ENCODE measurements at regions not wholly inside any gene's neighbourhood (a gene's known extent, or its start where the extent isn't known, plus 50 kb on each side); places are given as distances from the start of the nearest gene placed in this dataset.

DNA sequence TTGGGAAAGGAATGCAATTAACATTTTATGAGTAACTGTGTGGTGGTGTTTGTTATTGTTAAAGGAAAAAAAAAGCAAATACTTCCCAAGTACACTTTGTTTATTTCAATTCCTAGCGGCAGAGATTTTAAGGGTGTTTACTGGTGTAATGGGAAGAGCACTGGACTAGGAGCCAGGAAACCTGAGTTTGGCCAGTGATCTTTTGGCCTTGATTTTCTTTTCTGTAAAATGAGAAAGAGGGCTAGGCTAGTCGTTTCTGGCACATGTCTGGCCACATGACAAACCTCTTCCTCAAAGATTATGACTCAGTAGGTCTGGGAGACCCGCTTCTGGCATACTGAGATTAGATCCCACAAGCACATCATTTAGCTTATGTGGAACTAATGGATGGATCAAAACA is 428.1 kb upstream of the NOX3 start:
- Histone ChIP-seq H3K4me3 (no peak overlapping the region), H3K9me3 (no peaks in the 10 kb centered on the region), H3K27ac (peak overlapping the region; percentile 60), H3K4me1 (peaks cover 19% of the 10 kb centered on the region), H3K27me3 (no peaks in the 10 kb centered on the region), H3K36me3 (no peaks in the 10 kb centered on the region)
- 43% methylated on average over 3 of the region's 3 CpGs for WGBS
- no peak for DNase-seq (ENCODE audit: low spot score in 2 of 2)
- no peak for TF ChIP-seq POLR2A (IDR thresholded peaks at IDR 0.05)
- TF ChIP-seq EP300 (IDR thresholded peaks at IDR 0.05), result no peak
- TF ChIP-seq POLR2AphosphoS5 (IDR thresholded peaks at IDR 0.05), result no peak
- TF ChIP-seq, protein P1, sequence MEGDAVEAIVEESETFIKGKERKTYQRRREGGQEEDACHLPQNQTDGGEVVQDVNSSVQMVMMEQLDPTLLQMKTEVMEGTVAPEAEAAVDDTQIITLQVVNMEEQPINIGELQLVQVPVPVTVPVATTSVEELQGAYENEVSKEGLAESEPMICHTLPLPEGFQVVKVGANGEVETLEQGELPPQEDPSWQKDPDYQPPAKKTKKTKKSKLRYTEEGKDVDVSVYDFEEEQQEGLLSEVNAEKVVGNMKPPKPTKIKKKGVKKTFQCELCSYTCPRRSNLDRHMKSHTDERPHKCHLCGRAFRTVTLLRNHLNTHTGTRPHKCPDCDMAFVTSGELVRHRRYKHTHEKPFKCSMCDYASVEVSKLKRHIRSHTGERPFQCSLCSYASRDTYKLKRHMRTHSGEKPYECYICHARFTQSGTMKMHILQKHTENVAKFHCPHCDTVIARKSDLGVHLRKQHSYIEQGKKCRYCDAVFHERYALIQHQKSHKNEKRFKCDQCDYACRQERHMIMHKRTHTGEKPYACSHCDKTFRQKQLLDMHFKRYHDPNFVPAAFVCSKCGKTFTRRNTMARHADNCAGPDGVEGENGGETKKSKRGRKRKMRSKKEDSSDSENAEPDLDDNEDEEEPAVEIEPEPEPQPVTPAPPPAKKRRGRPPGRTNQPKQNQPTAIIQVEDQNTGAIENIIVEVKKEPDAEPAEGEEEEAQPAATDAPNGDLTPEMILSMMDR (IDR thresholded peaks at IDR 0.05), result no peak

- Histone ChIP-seq H3K36me3 (no peaks in the 10 kb centered on the region), H3K4me3 (no peak overlapping the region), H3K4me1 (peaks cover 19% of the 10 kb centered on the region), H3K27ac (peak overlapping the region; percentile 60), H3K9me3 (no peaks in the 10 kb centered on the region), H3K27me3 (no peaks in the 10 kb centered on the region)
- DNase-seq (ENCODE audit: low spot score in 2 of 2), result no peak
- TF ChIP-seq, protein P1 (IDR thresholded peaks at IDR 0.05), result no peak
Observed at GRCh38 chr6:155883334-155883731, 427.7 kb upstream of the NOX3 start.

- 84% methylated on average over 4 of the region's 4 CpGs for WGBS
- H3K27me3 ChIP-seq, result no peaks in the 10 kb centered on the region
- H3K4me1 ChIP-seq, result peaks cover 19% of the 10 kb centered on the region
- H3K4me3 ChIP-seq, result no peak overlapping the region
- TF ChIP-seq POLR2A (IDR thresholded peaks at IDR 0.05), result no peak
- TF ChIP-seq EP300 (IDR thresholded peaks at IDR 0.05), result no peak
- no peak for TF ChIP-seq POLR2AphosphoS5 (IDR thresholded peaks at IDR 0.05)
- TF ChIP-seq, protein P1 (IDR thresholded peaks at IDR 0.05), result no peak
- peak overlapping the region; percentile 60 for H3K27ac ChIP-seq
- H3K9me3 ChIP-seq, result no peaks in the 10 kb centered on the region
- no peaks in the 10 kb centered on the region for H3K36me3 ChIP-seq
- DNase-seq (ENCODE audit: low spot score in 2 of 2), result no peak
Observed at GRCh38 chr6:155882527-155883333, 427.1 kb upstream of the NOX3 start.

- Histone ChIP-seq H3K27me3 (no peaks in the 10 kb centered on the region), H3K9me3 (no peaks in the 10 kb centered on the region), H3K36me3 (no peaks in the 10 kb centered on the region), H3K27ac (peak overlapping the region; percentile 60), H3K4me1 (peaks cover 19% of the 10 kb centered on the region), H3K4me3 (no peak overlapping the region)
- TF ChIP-seq POLR2A (IDR thresholded peaks at IDR 0.05), result no peak
- no peak for TF ChIP-seq POLR2AphosphoS5 (IDR thresholded peaks at IDR 0.05)
- TF ChIP-seq EP300 (IDR thresholded peaks at IDR 0.05), result no peak
- TF ChIP-seq, protein P1 (IDR thresholded peaks at IDR 0.05), result no peak
- 79% methylated on average over 5 of the region's 5 CpGs for WGBS
- DNase-seq (ENCODE audit: low spot score in 2 of 2), result no peak
Observed at GRCh38 chr6:155881826-155882526, 426.3 kb upstream of the NOX3 start.

GRCh38 chr6:155880900-155881299 is 425.3 kb upstream of the NOX3 start:
- 49% methylated on average over 3 of the region's 3 CpGs for WGBS
- H3K36me3 ChIP-seq, result no peaks in the 10 kb centered on the region
- H3K27ac ChIP-seq, result no peak overlapping the region
- peaks cover 19% of the 10 kb centered on the region for H3K4me1 ChIP-seq
- no peak overlapping the region for H3K4me3 ChIP-seq
- H3K9me3 ChIP-seq, result no peaks in the 10 kb centered on the region
- no peak for DNase-seq (ENCODE audit: low spot score in 2 of 2)
- TF ChIP-seq POLR2AphosphoS5 (IDR thresholded peaks at IDR 0.05) (peak in 1 of 3 donors; percentile 51), POLR2A (IDR thresholded peaks at IDR 0.05) (no peak), EP300 (IDR thresholded peaks at IDR 0.05) (no peak)
- TF ChIP-seq, protein P1 (IDR thresholded peaks at IDR 0.05), result no peak
- H3K27me3 ChIP-seq, result no peaks in the 10 kb centered on the region

Data from suprapubic skin (tissue), 4 donors.